Progenitor cell of endocrine pancreas (in vitro differentiated cells): ENCODE measurements at regions not wholly inside any gene's neighbourhood (a gene's known extent, or its start where the extent isn't known, plus 50 kb on each side); places are given as distances from the start of the nearest gene placed in this dataset.

Source experiments
- DNase-seq: peaks from one replicate; pipeline ENCODE4 v3.0.0; 2021; ENCODE audit warnings: low spot score; ENCODE audit not compliant: unreplicated experiment
- H3K27ac Mint-ChIP-seq: 2 replicates; pipeline ENCODE4 v1.8.0; 2021; ENCODE audit warnings: mild to moderate bottlenecking, moderate library complexity, mixed read lengths
- H3K27me3 Mint-ChIP-seq: 2 replicates; pipeline ENCODE4 v1.8.0; 2021; ENCODE audit warnings: mixed read lengths
- H3K36me3 Mint-ChIP-seq: 2 replicates; pipeline ENCODE4 v1.8.0; 2022; ENCODE audit warnings: mixed read lengths; ENCODE audit not compliant: insufficient read depth
- H3K4me1 Mint-ChIP-seq: 2 replicates; pipeline ENCODE4 v1.8.0; 2021; ENCODE audit warnings: low read depth, mixed read lengths
- H3K4me3 Mint-ChIP-seq: 2 replicates; pipeline ENCODE4 v1.8.0; 2021; ENCODE audit warnings: low read depth, mild to moderate bottlenecking, moderate library complexity, mixed read lengths
- H3K9me3 Mint-ChIP-seq: 2 replicates; pipeline ENCODE4 v1.8.0; 2021; ENCODE audit warnings: low read depth, mixed read lengths
- CTCF ChIP-seq: fragments of 200-600 bp; sonication (generic); IDR thresholded peaks from one replicate; pipeline ENCODE4 v1.5.0; 2021; ENCODE audit warnings: antibody characterized with exemption, mild to moderate bottlenecking; ENCODE audit not compliant: unreplicated experiment

DNA sequence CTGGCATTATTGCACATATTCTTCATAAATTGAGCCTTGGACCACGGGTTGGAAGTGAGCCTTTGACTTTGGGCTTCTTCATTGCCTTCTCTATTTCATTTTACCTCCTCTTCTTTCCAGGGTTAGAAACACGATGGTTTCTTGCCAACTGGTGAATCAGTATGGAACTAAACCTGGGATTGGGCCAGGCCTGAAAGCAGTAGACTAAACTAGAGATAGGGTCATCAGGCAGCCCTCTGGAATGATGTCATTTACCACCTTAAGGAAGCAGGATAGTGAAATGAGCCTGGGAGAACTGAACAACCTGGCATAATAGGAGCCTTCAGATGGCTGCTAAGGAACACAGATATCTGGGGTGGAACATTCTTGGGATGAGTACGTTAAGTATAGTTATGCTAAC lies 67.5 kb upstream of the ATP8A1 start:
- Mint-ChIP-seq H3K36me3 (no peaks in the 10 kb centered on the region), H3K9me3 (no peaks in the 10 kb centered on the region), H3K27ac (no peak overlapping the region), H3K27me3 (peaks cover 2% of the 10 kb centered on the region), H3K4me1 (peaks cover 3% of the 10 kb centered on the region), H3K4me3 (no peak overlapping the region)
- TF ChIP-seq CTCF: no peak
- no peak for DNase-seq

DNA sequence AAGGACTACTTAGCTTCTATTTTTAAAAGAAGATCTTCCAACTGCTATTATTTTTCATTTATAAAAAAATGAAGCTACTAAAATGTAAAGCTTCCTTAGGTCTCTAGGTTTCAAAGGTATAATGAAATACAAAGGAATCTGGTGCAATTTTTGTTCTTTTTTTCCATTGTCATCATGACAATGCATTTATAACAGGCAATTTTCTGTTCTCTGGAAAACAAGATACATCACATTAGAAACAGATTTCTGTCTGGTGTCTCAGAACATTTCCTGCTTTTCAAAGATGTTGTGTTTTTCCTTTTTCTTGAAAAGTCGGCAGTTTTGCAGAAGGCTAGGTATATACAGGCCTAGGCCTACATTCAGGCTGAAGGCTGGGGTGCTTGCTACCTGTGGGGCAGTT lies 63.6 kb upstream of the ATP8A1 start:
- DNase-seq: no peak
- H3K4me3 Mint-ChIP-seq: no peak overlapping the region

GRCh38 chr4:42719257-42719656 lies 62.4 kb upstream of the ATP8A1 start:
- no peak overlapping the region for H3K4me3 Mint-ChIP-seq
- TF ChIP-seq CTCF: no peak
- H3K9me3 Mint-ChIP-seq: no peaks in the 10 kb centered on the region

More for the DNA sequence above, 63.6 kb upstream of the ATP8A1 start:
- TF ChIP-seq CTCF: no peak
- Mint-ChIP-seq H3K4me1 (no peaks in the 10 kb centered on the region), H3K27ac (no peak overlapping the region), H3K36me3 (no peaks in the 10 kb centered on the region), H3K9me3 (no peaks in the 10 kb centered on the region), H3K27me3 (peaks cover 9% of the 10 kb centered on the region)

DNA sequence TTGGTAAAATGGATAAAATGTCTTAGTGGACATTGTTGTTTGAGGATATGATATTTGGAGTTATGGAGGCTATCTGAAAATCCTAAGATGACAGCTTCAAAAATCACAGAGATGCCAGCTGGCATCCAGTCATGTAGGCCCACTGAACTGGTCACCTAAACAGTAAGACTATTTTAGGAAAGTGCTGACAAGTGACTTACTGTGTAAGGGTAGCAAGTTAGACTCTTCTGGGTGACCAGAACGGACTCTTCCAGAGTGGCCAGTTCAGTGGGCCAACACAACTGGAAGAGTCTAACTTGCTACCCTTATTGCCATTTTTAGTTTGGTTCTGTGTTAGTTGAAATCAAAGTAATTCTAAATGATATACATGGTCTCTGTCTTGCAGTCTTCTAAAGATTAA lies 61.4 kb upstream of the ATP8A1 start:
- H3K9me3 Mint-ChIP-seq: no peaks in the 10 kb centered on the region
- H3K27ac Mint-ChIP-seq: no peak overlapping the region
- no peaks in the 10 kb centered on the region for H3K36me3 Mint-ChIP-seq
- no peak for TF ChIP-seq CTCF
- no peaks in the 10 kb centered on the region for H3K4me1 Mint-ChIP-seq
- no peak for DNase-seq
- H3K4me3 Mint-ChIP-seq: no peak overlapping the region
- H3K27me3 Mint-ChIP-seq: peaks cover 13% of the 10 kb centered on the region

More at GRCh38 chr4:42719257-42719656, 62.4 kb upstream of the ATP8A1 start:
- peaks cover 10% of the 10 kb centered on the region for H3K27me3 Mint-ChIP-seq
- H3K36me3 Mint-ChIP-seq: no peaks in the 10 kb centered on the region
- DNase-seq: no peak
- no peak overlapping the region for H3K27ac Mint-ChIP-seq
- no peaks in the 10 kb centered on the region for H3K4me1 Mint-ChIP-seq

GRCh38 chr4:42716996-42717395 lies 60.1 kb upstream of the ATP8A1 start:
- Mint-ChIP-seq H3K4me1 (no peaks in the 10 kb centered on the region), H3K4me3 (no peak overlapping the region)
- TF ChIP-seq CTCF: no peak

More at GRCh38 chr4:42716996-42717395, 60.1 kb upstream of the ATP8A1 start:
- Mint-ChIP-seq H3K36me3 (no peaks in the 10 kb centered on the region), H3K9me3 (no peaks in the 10 kb centered on the region), H3K27me3 (peaks cover 18% of the 10 kb centered on the region), H3K27ac (no peak overlapping the region)
- no peak for DNase-seq
